ENCODE measurements at regions not wholly inside any gene's neighbourhood (a gene's known extent, or its start where the extent isn't known, plus 50 kb on each side); places are given as distances from the start of the nearest gene placed in this dataset.

DNA sequence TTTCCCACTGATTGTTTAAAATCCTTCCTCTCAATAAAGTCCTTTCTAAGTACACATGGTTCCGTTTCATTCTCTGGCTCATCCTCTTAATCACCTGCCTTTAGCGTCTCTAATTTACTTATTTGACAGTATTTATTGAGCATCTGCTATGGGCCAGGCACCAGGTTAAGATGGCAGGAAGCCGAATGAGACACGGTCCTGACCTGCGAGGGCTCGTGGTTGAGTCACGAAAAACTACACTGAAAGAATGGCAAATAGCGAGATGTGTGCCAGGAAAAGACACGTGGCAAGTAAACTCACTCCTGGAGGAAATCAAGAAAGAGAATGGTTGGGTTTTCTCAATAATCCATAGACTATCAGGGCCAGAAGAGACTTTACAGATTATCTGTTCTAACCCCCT, 60.9 kb downstream of the HES1 start:
- WGBS, 3 donors, result 86 to 91% (median 88%) methylated on average over 9 of the region's 9 CpGs
- H3K27me3 ChIP-seq (ENCODE audit: insufficient read depth in 3 of 3, low read length in 2 of 3), result no peaks in the 10 kb centered on the region
- intact Hi-C loops (cut with DNase I), result no loop called here
- TF ChIP-seq, protein P1, sequence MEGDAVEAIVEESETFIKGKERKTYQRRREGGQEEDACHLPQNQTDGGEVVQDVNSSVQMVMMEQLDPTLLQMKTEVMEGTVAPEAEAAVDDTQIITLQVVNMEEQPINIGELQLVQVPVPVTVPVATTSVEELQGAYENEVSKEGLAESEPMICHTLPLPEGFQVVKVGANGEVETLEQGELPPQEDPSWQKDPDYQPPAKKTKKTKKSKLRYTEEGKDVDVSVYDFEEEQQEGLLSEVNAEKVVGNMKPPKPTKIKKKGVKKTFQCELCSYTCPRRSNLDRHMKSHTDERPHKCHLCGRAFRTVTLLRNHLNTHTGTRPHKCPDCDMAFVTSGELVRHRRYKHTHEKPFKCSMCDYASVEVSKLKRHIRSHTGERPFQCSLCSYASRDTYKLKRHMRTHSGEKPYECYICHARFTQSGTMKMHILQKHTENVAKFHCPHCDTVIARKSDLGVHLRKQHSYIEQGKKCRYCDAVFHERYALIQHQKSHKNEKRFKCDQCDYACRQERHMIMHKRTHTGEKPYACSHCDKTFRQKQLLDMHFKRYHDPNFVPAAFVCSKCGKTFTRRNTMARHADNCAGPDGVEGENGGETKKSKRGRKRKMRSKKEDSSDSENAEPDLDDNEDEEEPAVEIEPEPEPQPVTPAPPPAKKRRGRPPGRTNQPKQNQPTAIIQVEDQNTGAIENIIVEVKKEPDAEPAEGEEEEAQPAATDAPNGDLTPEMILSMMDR (IDR thresholded peaks at IDR 0.05), result no peak
- H3K4me3 ChIP-seq, result no peak overlapping the region
- ATAC-seq (no peak), DNase-seq (no peak)
- H3K4me1 ChIP-seq, result peaks cover 7% of the 10 kb centered on the region
- H3K27ac ChIP-seq, result no peak overlapping the region
- H3K36me3 ChIP-seq (ENCODE audit: insufficient read depth in 1 of 2, low read depth in 1 of 2), result no peaks in the 10 kb centered on the region
- H3K9me3 ChIP-seq, result no peaks in the 10 kb centered on the region

DNA sequence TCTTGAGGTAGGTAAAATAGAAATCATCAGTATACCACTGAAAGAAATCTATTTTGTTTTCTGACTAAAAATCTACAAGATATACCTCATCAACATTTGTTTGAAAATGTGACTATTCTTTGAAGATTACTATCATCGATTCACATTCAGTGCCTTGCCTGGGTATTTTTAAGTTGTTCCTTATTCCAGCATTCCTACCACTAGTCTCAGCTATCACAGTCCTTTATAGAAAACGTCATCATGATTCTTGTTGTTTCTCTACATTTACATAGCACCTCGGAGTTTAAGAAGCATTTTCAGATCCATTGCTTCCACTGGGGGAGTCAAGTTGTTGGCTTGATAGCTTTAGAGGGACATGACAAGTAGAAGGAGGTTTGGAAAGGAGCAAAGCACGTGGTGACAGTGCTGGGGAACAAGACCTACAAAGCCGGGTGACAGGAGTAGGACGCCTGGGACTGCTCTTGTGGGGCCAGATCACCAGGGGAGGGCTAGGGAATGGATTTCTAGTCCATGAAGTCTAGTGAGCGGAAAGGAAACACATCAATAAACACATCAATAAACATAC, 61.5 kb downstream of the HES1 start:
- TF ChIP-seq, protein P1 (IDR thresholded peaks at IDR 0.05), result no peak
- no peak for DNase-seq
- Histone ChIP-seq H3K4me1 (peaks cover 7% of the 10 kb centered on the region), H3K27ac (no peak overlapping the region), H3K36me3 (ENCODE audit: insufficient read depth in 1 of 2, low read depth in 1 of 2) (no peaks in the 10 kb centered on the region), H3K4me3 (no peak overlapping the region), H3K9me3 (no peaks in the 10 kb centered on the region), H3K27me3 (ENCODE audit: insufficient read depth in 3 of 3, low read length in 2 of 3) (no peaks in the 10 kb centered on the region)
- intact Hi-C loops (cut with DNase I), result no loop called here
- 92 to 95% (median 94%) methylated on average over 7 of the region's 7 CpGs for WGBS, 3 donors
- ATAC-seq, result no peak

DNA sequence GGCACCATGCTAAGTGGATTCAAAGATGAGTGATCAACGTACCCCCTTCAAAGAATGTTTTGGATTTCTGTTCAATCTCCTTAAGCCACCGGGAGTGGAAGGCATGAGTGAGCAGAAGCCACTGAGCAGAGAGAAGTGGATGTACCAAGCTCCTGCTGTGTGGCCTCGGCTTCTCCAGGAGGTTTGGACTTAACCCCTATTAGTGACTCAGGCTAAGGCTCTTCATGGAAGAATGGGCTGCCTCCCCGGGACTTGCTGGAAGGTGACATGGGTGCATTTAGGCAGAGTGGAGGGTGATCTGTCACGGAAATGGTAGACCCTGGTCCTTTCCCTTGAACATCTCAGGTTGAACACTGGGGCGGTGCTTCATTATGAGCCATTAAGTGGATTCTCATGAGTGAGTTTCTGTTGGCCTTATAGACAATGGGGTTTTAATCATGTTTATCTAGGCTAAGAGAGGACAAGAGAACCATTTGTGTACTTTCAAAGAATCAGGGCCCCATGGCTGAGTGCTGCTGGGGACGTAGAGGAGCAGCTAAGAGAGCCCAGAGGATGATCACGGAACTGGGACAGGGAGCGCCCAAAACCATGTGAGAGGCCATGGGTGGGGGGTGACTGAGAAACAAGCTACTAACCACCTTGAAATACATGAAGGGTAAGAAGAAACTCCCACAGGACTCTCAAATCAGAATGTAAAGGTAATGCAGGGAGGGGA, 62.2 kb downstream of the HES1 start:
- H3K9me3 ChIP-seq, result no peaks in the 10 kb centered on the region
- H3K27me3 ChIP-seq (ENCODE audit: insufficient read depth in 3 of 3, low read length in 2 of 3), result no peaks in the 10 kb centered on the region
- no peaks in the 10 kb centered on the region for H3K36me3 ChIP-seq (ENCODE audit: insufficient read depth in 1 of 2, low read depth in 1 of 2)
- peaks cover 7% of the 10 kb centered on the region for H3K4me1 ChIP-seq
- TF ChIP-seq, protein P1 (IDR thresholded peaks at IDR 0.05), result no peak
- DNase-seq, result no peak
- WGBS, 3 donors, result 93 to 94% (median 94%) methylated on average over 9 of the region's 9 CpGs
- no peak overlapping the region for H3K27ac ChIP-seq
- no peak for ATAC-seq
- intact Hi-C loops (cut with DNase I), result no loop called here
- no peak overlapping the region for H3K4me3 ChIP-seq

DNA sequence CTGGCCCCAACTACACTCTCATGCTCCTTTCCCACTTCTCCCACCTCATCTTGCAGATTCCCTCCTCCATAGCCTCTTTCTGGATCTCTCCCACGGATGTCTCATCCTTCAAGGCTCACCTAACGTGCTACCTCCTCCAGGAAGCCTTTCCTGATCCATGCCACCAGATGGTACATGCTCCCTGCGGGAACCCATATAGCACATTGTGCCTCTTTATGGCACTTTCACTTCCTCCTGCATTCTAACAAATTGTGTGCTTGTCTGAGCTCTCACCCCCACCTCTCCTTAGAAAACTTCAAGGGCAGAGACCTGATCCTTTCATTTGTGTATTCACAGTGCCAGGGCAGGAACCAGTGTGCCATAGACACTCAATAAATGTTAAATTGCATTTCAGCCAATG, 63.0 kb downstream of the HES1 start:
- ATAC-seq, result no peak
- TF ChIP-seq, protein P1 (IDR thresholded peaks at IDR 0.05), result no peak
- H3K4me3 ChIP-seq, result no peak overlapping the region
- H3K9me3 ChIP-seq, result no peaks in the 10 kb centered on the region
- DNase-seq, result no peak
- intact Hi-C loops (cut with DNase I), result no loop called here
- 88 to 97% (median 92%) methylated on average over 3 of the region's 3 CpGs for WGBS, 3 donors
- H3K36me3 ChIP-seq (ENCODE audit: insufficient read depth in 1 of 2, low read depth in 1 of 2), result no peaks in the 10 kb centered on the region
- peaks cover 0 to 3% (median 0%) of the 10 kb centered on the region in 3 donors for H3K27me3 ChIP-seq (ENCODE audit: insufficient read depth in 3 of 3, low read length in 2 of 3)
- peaks cover 7% of the 10 kb centered on the region for H3K4me1 ChIP-seq
- no peak overlapping the region for H3K27ac ChIP-seq
